D721Med (cell line): ENCODE measurements at regions not wholly inside any gene's neighbourhood (a gene's known extent, or its start where the extent isn't known, plus 50 kb on each side); places are given as distances from the start of the nearest gene placed in this dataset.
"Not testable (repeated sequence)": the region's sequence is repeated elsewhere in the genome, so short reads cannot be mapped to it uniquely, and the experiment has no call there.

ENCODE experiments used
- DNase-seq: peaks from one replicate; pipeline ENCODE4 v3.0.0; 2011; ENCODE audit warnings: low spot score; ENCODE audit not compliant: insufficient read length
- FAIRE-seq: peaks from 2 replicates; lab custom pipeline; 2011; peaks lifted over from hg19 to GRCh38; lab: Jason Lieb, UNC
- TF ChIP-seq, protein P1 (sequence below): IDR thresholded peaks from 2 replicates; pipeline ENCODE4 v1.5.1; 2012; ENCODE audit warnings: mild to moderate bottlenecking, control low read depth; ENCODE audit not compliant: insufficient read depth; ENCODE audit errors: missing control alignments

DNA sequence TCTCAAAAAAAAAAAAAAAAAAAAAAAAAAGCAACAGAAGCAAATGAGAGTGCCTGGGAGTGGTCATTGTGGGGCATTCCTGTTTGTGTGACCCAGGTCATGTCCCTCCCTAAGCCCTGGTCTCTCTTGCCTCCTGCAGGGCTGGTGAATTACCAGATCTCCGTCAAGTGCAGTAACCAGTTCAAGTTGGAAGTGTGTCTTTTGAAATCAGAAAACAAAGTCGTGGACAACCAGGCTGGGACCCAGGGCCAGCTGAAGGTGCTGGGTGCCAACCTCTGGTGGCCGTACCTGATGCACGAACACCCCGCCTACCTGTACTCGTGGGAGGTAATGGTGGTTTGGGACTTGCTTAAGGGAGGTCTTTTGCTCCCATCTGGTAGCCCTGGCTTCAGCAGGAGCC, 1362.0 kb downstream of the CDH12 start:
- not testable (repeated sequence) for DNase-seq, FAIRE-seq

DNA sequence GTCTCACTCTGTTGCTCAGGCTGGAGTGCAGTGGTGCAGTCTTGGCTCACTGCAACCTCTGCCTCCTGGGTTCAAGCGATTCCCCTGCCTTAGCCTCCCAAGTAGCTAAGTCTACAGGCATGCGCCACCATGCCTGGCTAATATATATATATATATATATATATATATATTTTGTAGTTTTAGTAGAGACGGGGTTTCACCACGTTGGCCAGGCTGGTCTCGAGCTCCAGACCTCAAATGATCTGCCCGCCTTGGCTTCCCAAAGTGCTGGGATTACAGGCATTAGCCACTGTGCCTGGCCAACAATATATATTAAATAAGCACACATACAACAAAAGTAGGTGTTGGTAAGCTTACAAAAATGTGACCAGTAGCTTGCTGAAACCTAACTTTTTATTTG, 1364.3 kb downstream of the CDH12 start:
- FAIRE-seq, DNase-seq: not testable (repeated sequence)

DNA sequence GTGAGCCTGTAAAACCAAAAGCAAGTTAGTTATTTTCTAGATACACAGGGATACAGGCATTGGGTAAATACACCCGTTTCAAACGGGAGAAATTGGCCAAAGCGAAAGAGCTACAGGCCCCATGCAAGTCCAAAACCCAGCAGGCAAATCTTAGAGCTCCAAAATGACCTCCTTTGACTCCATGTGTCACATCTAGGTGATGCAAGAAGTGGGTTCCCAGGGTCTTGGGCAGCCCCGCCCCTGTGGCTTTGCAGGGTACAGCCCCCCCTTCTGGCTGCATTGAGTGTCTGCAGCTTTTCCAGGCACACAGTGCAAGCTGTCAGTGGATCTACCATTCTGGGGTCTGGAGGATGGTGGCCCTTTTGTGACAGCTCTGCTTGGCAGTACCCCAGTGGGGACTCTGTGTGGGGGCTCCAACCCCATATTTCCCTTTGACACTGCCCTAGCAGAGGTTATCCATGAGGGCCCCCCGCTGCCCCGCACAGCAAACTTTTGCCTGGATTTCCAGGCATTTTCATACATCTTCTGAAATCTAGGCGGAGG, 1367.6 kb downstream of the CDH12 start:
- DNase-seq, FAIRE-seq: not testable (repeated sequence)

DNA sequence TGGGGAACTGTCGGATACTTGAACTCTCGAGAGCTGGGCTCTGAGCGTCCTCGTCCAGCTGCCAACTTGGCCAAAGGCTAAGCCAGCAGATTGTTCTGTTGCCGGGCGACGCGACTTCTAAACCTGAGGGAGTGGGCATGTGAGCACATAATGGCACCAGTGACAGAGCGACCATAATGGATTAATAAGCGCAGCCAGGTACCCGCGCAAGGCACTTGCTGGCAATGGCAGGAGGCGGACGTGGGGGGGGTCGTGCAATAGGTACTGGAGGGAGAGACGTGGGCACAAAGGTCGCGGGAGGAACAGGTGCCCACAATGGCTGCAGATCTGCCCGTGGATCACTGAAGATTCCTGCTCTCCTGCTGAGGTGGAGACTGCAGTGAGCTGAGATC, 1368.7 kb downstream of the CDH12 start:
- FAIRE-seq, DNase-seq: not testable (repeated sequence)

DNA sequence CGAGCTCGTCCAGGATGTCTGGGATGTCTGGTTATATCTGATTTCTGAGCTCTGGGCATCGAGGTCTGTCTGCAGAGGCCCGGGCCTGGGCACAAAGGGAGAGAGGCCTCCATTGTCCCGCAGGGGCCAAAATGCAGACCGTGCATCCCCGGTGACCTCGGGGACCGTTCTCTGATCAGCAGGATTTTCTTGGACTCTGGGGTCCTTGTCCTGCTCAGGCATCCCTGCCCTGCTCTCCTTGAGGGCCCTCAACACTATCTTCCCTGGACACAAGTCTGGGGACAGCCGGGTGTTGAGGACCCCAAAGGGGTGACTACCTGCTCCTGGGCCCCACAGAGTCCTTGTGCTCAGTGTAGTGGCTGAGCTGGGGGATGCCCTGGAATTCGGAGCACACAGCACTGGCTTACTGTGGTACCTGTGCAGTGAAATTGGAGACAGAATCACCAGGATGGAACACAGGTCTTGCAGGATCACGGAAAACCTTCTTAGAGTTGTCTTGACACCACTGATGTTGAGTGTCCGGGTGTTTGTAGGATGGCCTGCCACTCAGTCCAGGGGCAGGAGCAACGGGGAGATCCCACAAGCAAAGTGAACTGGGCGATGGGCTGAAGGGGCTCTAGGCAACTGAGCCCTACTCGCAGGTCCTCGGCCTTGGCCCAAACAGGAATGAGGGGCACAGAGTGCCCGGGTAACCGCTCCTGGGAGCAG, 1369.2 kb downstream of the CDH12 start:
- not testable (repeated sequence) for DNase-seq, FAIRE-seq

DNA sequence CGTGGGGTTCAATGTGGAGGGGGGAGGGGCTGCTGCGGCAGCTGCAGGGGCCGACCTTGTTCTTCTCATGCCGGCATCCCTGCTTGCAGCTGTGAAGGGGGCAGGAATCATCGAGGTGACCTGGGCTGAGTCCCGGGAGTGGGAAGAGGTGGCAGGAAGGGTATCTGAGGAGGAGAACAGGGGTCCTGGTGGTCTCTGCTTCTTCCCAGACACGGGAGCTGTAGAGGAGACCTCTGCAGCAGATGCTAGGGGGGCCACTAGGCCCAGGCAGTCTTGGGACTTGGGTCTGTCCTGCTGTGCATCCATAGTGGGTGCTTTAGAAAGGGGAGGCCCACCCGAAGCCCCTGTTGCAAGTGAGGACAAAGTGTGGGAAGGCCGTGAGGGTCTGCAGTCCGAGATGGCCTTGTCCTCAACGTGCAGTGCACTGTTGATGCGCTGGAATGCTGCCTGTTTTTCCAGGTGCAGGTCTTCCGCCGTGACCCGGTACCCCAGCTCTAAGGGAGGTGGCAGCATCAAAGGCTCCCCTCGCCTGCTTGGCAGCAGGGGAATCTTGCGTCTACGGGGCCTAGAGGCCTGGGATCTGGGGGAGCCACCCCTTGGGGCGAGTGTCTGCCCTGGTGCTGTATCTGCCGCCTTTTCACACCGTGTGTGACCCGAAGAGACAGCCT, 1370.0 kb downstream of the CDH12 start:
- not testable (repeated sequence) for DNase-seq, FAIRE-seq

DNA sequence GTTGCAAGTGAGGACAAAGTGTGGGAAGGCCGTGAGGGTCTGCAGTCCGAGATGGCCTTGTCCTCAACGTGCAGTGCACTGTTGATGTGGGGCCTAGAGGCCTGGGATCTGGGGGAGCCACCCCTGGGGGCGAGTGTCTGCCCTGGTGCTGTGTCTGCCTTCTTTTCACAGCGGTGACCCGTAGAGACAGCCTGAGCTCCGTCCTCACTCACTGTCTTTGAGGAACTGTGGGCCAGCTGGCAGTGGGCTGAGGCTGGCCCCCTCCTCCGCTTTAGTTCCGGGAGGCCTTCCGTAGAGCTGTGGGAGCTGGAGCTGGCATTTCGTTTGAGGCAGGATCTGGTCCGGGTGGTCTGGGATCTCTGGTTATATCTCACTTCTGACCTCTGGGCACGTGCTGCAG, 1370.6 kb downstream of the CDH12 start:
- FAIRE-seq, DNase-seq: not testable (repeated sequence)

DNA sequence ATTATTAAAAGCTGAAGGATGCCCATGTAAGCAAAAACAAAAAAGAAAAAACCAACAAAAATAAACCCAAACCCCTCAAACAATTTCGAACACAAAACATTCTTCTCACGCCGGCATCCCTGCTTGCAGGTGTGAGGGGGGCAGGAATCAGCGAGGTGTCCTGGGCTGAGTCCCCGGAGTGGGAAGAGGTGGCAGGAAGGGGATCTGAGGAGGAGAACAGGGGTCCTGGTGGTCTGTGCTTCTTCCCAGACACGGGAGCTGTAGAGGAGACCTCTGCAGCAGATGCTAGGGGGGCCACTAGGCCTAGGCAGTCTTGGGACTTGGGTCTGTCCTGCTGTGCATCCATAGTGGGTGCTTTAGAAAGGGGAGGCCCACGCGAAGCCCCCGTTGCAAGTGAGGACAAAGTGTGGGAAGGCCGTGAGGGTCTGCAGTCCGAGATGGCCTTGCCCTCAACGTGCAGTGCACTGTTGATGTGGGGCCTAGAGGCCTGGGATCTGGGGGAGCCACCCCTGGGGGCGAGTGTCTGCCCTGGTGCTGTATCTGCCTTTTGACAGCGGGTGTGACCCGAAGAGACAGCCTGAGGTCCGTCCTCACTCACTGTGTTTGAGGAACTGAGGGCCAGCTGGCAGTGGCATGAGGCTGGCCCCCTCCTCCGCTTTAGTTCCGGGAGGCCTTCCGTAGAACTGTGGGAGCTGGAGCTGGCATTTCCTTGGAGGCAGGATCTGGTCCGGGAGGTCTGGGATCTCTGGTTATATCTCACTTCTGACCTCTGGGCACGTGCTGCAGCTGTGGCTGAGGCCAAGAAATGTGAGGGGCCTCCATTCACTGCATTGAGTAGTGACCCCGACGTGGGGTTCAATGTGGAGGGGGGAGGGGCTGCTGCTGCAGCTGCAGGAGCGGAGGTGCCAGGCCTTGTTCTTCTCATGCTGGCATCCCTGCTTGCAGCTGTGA, 1371.5 kb downstream of the CDH12 start:
- FAIRE-seq, DNase-seq: not testable (repeated sequence)

DNA sequence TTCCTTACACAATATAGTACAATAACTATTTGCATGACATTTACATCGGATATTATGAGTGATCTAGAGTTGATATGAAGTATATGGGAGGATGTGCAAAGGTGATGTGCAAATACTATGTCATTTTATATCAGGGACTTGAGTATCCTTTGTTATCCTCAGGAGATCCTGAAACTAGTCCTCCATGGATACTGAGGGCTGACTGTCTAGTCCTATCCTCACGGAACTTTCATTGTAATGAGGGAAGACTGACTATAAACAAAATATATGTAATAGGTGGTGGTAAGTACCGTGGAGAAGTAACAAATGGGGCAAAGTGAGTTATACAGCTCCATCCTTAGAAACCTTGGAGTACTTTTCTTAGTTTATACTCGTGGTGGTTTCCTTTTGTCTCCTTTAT, 1373.1 kb downstream of the CDH12 start:
- not testable (repeated sequence) for FAIRE-seq, DNase-seq

DNA sequence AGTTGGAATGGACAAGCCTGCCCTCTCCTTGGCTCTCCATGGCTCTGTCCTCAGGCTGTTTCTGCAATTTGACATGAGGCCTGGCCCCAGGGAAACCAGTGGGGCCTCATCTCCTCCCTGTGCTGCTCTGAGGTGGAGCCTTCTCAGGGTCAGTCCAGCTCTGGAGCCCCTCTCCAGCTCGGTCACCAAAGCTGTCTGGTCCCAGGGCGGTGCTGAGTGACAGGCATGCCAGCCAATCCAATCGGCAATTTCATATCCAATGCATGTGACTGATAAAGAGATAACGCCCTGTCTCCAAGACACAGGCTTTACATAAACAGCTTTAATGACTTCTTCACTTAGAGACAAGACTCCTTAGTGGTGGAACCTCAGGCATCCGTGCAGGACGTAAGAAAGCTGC, 1379.2 kb downstream of the CDH12 start:
- DNase-seq, FAIRE-seq: not testable (repeated sequence)

DNA sequence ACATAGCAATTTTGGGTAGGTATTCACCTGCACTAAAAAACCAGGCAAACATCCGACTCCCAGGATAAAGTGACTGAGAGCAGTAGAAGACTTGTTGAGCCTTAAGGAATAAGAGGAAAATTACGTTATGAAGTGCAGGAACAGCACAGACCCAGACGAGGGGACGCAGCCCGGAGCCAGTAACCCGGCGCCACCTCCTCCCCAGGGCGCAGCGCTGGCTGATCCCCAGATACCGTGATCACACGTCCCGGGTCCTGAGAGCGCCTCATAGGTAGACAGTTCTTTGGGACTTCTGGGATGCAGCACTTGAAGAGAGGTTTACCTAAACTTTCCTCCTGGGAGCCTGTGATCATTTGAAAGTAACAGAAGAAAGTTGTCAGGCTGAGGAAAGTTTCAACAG, 1379.7 kb downstream of the CDH12 start:
- FAIRE-seq, DNase-seq: not testable (repeated sequence)

DNA sequence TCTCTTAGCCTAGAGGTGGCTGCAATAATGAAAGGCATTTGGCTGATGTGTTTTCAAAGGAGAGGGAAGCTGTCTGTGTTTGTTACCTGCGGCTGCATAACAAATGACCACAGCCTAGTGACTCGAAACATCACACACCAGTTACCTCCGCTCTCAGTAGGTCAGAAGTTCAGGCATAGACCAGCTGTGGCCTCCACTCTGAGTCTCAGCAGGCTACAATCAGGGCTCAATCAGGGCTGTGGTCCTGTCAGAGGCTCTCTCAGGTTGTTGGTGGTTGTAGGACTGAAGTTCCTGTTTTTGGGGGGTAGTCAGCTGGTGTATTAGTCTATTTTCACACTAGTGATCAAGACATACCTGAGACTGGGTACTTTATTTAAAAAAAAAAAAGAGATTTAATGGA, 1381.5 kb downstream of the CDH12 start:
- FAIRE-seq, DNase-seq: not testable (repeated sequence)

DNA sequence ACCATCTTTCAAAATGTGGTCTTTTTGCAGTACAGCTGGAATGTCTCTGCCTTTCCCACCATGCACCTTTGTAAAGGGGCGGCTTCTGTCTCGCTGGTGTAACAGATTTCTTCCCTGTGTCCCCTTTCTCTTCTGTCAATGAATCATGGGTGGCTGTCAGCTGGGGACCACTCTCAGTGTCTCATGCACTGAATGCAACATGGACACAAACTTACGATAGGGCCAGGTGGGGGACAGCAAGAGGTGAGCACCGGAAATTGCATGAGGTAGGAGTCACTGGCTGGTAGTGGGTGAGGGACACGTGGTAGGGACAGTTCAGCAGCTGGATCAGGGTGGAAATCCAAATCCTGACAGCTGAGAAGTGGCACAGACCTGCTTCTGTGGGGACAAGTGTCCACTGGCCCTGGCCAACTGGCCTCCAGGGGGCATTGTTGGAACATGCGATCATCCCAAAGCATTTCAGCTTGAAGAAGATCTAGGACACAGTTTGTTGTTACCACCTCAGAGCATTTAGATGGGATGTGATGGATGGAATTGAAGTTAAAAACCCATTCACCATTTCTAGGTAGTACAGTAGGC, 1383.5 kb downstream of the CDH12 start:
- not testable (repeated sequence) for DNase-seq, FAIRE-seq
- TF ChIP-seq, protein P1, sequence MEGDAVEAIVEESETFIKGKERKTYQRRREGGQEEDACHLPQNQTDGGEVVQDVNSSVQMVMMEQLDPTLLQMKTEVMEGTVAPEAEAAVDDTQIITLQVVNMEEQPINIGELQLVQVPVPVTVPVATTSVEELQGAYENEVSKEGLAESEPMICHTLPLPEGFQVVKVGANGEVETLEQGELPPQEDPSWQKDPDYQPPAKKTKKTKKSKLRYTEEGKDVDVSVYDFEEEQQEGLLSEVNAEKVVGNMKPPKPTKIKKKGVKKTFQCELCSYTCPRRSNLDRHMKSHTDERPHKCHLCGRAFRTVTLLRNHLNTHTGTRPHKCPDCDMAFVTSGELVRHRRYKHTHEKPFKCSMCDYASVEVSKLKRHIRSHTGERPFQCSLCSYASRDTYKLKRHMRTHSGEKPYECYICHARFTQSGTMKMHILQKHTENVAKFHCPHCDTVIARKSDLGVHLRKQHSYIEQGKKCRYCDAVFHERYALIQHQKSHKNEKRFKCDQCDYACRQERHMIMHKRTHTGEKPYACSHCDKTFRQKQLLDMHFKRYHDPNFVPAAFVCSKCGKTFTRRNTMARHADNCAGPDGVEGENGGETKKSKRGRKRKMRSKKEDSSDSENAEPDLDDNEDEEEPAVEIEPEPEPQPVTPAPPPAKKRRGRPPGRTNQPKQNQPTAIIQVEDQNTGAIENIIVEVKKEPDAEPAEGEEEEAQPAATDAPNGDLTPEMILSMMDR, result peak; percentile 37

DNA sequence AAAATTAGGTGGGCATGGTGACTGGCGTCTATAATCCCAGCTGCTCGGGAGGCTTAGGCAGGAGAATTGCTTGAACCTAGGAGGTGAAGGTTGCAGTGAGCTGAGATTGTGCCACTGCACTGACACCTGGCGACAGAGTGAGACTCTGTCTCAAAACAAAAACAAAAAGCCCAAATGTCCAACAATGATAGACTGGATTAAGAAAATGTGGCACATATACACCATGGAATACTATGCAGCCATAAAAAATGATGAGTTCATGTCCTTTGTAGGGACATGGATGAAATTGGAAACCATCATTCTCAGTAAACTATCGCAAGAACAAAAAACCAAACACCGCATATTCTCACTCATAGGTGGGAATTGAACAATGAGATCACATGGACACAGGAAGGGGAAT, 1385.6 kb downstream of the CDH12 start:
- FAIRE-seq, DNase-seq: not testable (repeated sequence)

DNA sequence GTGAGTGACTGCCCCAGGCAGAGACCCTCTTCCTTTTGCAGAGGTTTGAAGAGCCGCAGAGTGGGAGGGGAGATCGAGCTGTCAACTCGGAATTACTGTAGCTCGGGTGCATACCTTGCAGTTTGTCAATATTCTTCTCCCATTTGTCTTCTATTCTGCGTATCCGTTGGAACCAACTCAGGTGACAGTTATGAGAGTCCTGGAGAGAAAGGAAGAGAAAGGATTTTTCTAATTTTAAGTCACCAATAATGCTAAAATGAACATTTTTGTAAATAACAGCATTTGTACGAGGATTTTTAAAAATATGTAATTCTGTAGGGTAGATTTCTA, 1393.4 kb downstream of the CDH12 start:
- not testable (repeated sequence) for DNase-seq, FAIRE-seq
